Activated naive CD4-positive, alpha-beta T cell treated with anti-CD3 and anti-CD28 coated beads, Interleukin-2, amount 50 U/mL, for 24 hours (primary cell): ENCODE measurements at regions not wholly inside any gene's neighbourhood (a gene's known extent, or its start where the extent isn't known, plus 50 kb on each side); places are given as distances from the start of the nearest gene placed in this dataset.

Source experiments
- H3K27ac Mint-ChIP-seq: one replicate; pipeline ENCODE4 v1.8.0; 2021; ENCODE audit warnings: mild to moderate bottlenecking, mixed read lengths
- H3K27me3 Mint-ChIP-seq: one replicate; pipeline ENCODE4 v1.8.0; 2021; ENCODE audit warnings: mixed read lengths
- H3K36me3 Mint-ChIP-seq: one replicate; pipeline ENCODE4 v1.8.0; 2021; ENCODE audit warnings: mixed read lengths
- H3K4me1 Mint-ChIP-seq: one replicate; pipeline ENCODE4 v1.8.0; 2021; ENCODE audit warnings: mixed read lengths
- H3K4me3 Mint-ChIP-seq: one replicate; pipeline ENCODE4 v1.8.0; 2021; ENCODE audit warnings: mild to moderate bottlenecking, mixed read lengths
- H3K9me3 Mint-ChIP-seq: one replicate; pipeline ENCODE4 v1.8.0; 2021; ENCODE audit warnings: mixed read lengths

GRCh38 chr5:67673180-67673579 is 476.6 kb upstream of the CD180 start:
- Mint-ChIP-seq H3K27me3 (peaks cover 4% of the 10 kb centered on the region), H3K4me3 (no peak overlapping the region), H3K4me1 (no peaks in the 10 kb centered on the region), H3K27ac (no peak overlapping the region), H3K9me3 (peaks cover 3% of the 10 kb centered on the region), H3K36me3 (no peaks in the 10 kb centered on the region)

- Mint-ChIP-seq H3K9me3 (peaks cover 5% of the 10 kb centered on the region), H3K27ac (no peak overlapping the region), H3K4me3 (no peak overlapping the region), H3K4me1 (no peaks in the 10 kb centered on the region), H3K27me3 (peaks cover 3% of the 10 kb centered on the region), H3K36me3 (no peaks in the 10 kb centered on the region)
These were observed 476.0 kb upstream of the CD180 start for GRCh38 chr5:67672636-67673035.

GRCh38 chr5:67669916-67670315 is 473.3 kb upstream of the CD180 start:
- peaks cover 3% of the 10 kb centered on the region for H3K27me3 Mint-ChIP-seq
- H3K36me3 Mint-ChIP-seq = no peaks in the 10 kb centered on the region
- peaks cover 5% of the 10 kb centered on the region for H3K9me3 Mint-ChIP-seq
- no peak overlapping the region for H3K4me3 Mint-ChIP-seq
- no peak overlapping the region for H3K27ac Mint-ChIP-seq
- H3K4me1 Mint-ChIP-seq = no peaks in the 10 kb centered on the region

GRCh38 chr5:67660149-67660548 is 463.6 kb upstream of the CD180 start:
- Mint-ChIP-seq H3K4me3 (no peak overlapping the region), H3K27ac (no peak overlapping the region), H3K4me1 (no peaks in the 10 kb centered on the region), H3K9me3 (no peaks in the 10 kb centered on the region), H3K36me3 (no peaks in the 10 kb centered on the region), H3K27me3 (no peaks in the 10 kb centered on the region)

- no peaks in the 10 kb centered on the region for H3K9me3 Mint-ChIP-seq
- no peak overlapping the region for H3K27ac Mint-ChIP-seq
- H3K27me3 Mint-ChIP-seq = no peaks in the 10 kb centered on the region
- H3K36me3 Mint-ChIP-seq = no peaks in the 10 kb centered on the region
- no peak overlapping the region for H3K4me3 Mint-ChIP-seq
- no peaks in the 10 kb centered on the region for H3K4me1 Mint-ChIP-seq
These were observed 462.7 kb upstream of the CD180 start for GRCh38 chr5:67659288-67659687.

- Mint-ChIP-seq H3K27ac (no peak overlapping the region), H3K9me3 (no peaks in the 10 kb centered on the region), H3K36me3 (no peaks in the 10 kb centered on the region), H3K27me3 (no peaks in the 10 kb centered on the region), H3K4me1 (no peaks in the 10 kb centered on the region), H3K4me3 (no peak overlapping the region)
These were observed 460.5 kb upstream of the CD180 start for GRCh38 chr5:67657055-67657454.

- no peaks in the 10 kb centered on the region for H3K4me1 Mint-ChIP-seq
- no peak overlapping the region for H3K27ac Mint-ChIP-seq
- no peaks in the 10 kb centered on the region for H3K36me3 Mint-ChIP-seq
- no peaks in the 10 kb centered on the region for H3K27me3 Mint-ChIP-seq
- H3K9me3 Mint-ChIP-seq = no peaks in the 10 kb centered on the region
- H3K4me3 Mint-ChIP-seq = no peak overlapping the region
These were observed 455.6 kb upstream of the CD180 start for GRCh38 chr5:67652201-67652600.

GRCh38 chr5:67651180-67651579 is 454.6 kb upstream of the CD180 start:
- peaks cover 6% of the 10 kb centered on the region for H3K4me1 Mint-ChIP-seq
- no peaks in the 10 kb centered on the region for H3K36me3 Mint-ChIP-seq
- no peaks in the 10 kb centered on the region for H3K27me3 Mint-ChIP-seq
- H3K4me3 Mint-ChIP-seq = no peak overlapping the region
- no peaks in the 10 kb centered on the region for H3K9me3 Mint-ChIP-seq
- no peak overlapping the region for H3K27ac Mint-ChIP-seq

GRCh38 chr5:67648201-67648671 is 451.6 kb upstream of the CD180 start:
- no peaks in the 10 kb centered on the region for H3K27me3 Mint-ChIP-seq
- H3K27ac Mint-ChIP-seq = no peak overlapping the region
- H3K4me1 Mint-ChIP-seq = peaks cover 9% of the 10 kb centered on the region
- H3K36me3 Mint-ChIP-seq = peaks cover 2% of the 10 kb centered on the region
- H3K4me3 Mint-ChIP-seq = no peak overlapping the region
- peaks cover 8% of the 10 kb centered on the region for H3K9me3 Mint-ChIP-seq

GRCh38 chr5:67647772-67648171 is 451.2 kb upstream of the CD180 start:
- no peak overlapping the region for H3K4me3 Mint-ChIP-seq
- H3K27me3 Mint-ChIP-seq = no peaks in the 10 kb centered on the region
- peaks cover 8% of the 10 kb centered on the region for H3K9me3 Mint-ChIP-seq
- peaks cover 2% of the 10 kb centered on the region for H3K36me3 Mint-ChIP-seq
- H3K27ac Mint-ChIP-seq = no peak overlapping the region
- H3K4me1 Mint-ChIP-seq = peaks cover 9% of the 10 kb centered on the region

- no peak overlapping the region for H3K4me3 Mint-ChIP-seq
- no peaks in the 10 kb centered on the region for H3K27me3 Mint-ChIP-seq
- H3K27ac Mint-ChIP-seq = no peak overlapping the region
- H3K9me3 Mint-ChIP-seq = peaks cover 8% of the 10 kb centered on the region
- H3K4me1 Mint-ChIP-seq = peaks cover 9% of the 10 kb centered on the region
- H3K36me3 Mint-ChIP-seq = peaks cover 2% of the 10 kb centered on the region
These were observed 447.8 kb upstream of the CD180 start for GRCh38 chr5:67644221-67644920.

GRCh38 chr5:67643536-67643935 is 446.9 kb upstream of the CD180 start:
- H3K27ac Mint-ChIP-seq = no peak overlapping the region
- H3K4me1 Mint-ChIP-seq = peaks cover 9% of the 10 kb centered on the region
- no peaks in the 10 kb centered on the region for H3K27me3 Mint-ChIP-seq
- peaks cover 2% of the 10 kb centered on the region for H3K36me3 Mint-ChIP-seq
- no peak overlapping the region for H3K4me3 Mint-ChIP-seq
- peaks cover 8% of the 10 kb centered on the region for H3K9me3 Mint-ChIP-seq

- H3K9me3 Mint-ChIP-seq = peaks cover 9% of the 10 kb centered on the region
- peaks cover 1% of the 10 kb centered on the region for H3K27me3 Mint-ChIP-seq
- H3K36me3 Mint-ChIP-seq = no peaks in the 10 kb centered on the region
- no peaks in the 10 kb centered on the region for H3K4me1 Mint-ChIP-seq
- no peak overlapping the region for H3K4me3 Mint-ChIP-seq
- no peak overlapping the region for H3K27ac Mint-ChIP-seq
These were observed 443.4 kb upstream of the CD180 start for GRCh38 chr5:67639976-67640375.

GRCh38 chr5:67639313-67639712 is 442.7 kb upstream of the CD180 start:
- no peak overlapping the region for H3K4me3 Mint-ChIP-seq
- no peak overlapping the region for H3K27ac Mint-ChIP-seq
- H3K27me3 Mint-ChIP-seq = peaks cover 3% of the 10 kb centered on the region
- peaks cover 12% of the 10 kb centered on the region for H3K9me3 Mint-ChIP-seq
- no peaks in the 10 kb centered on the region for H3K36me3 Mint-ChIP-seq
- H3K4me1 Mint-ChIP-seq = no peaks in the 10 kb centered on the region

- Mint-ChIP-seq H3K4me1 (no peaks in the 10 kb centered on the region), H3K9me3 (peaks cover 13% of the 10 kb centered on the region), H3K4me3 (no peak overlapping the region), H3K27me3 (peaks cover 4% of the 10 kb centered on the region), H3K27ac (no peak overlapping the region), H3K36me3 (no peaks in the 10 kb centered on the region)
These were observed 440.4 kb upstream of the CD180 start for GRCh38 chr5:67636850-67637524.

GRCh38 chr5:67636091-67636490 is 439.5 kb upstream of the CD180 start:
- H3K36me3 Mint-ChIP-seq = peaks cover 1% of the 10 kb centered on the region
- H3K27me3 Mint-ChIP-seq = peaks cover 4% of the 10 kb centered on the region
- H3K27ac Mint-ChIP-seq = no peak overlapping the region
- H3K4me3 Mint-ChIP-seq = no peak overlapping the region
- peaks cover 18% of the 10 kb centered on the region for H3K9me3 Mint-ChIP-seq
- no peaks in the 10 kb centered on the region for H3K4me1 Mint-ChIP-seq
